ENCODE measurements at regions not wholly inside any gene's neighbourhood (a gene's known extent, or its start where the extent isn't known, plus 50 kb on each side); places are given as distances from the start of the nearest gene placed in this dataset.
A peak's percentile ranks its signal among the peaks of the same experiment; 100 is the strongest.

- Histone ChIP-seq H4K20me1 (ENCODE audit: low read length) (no peaks in the 10 kb centered on the region), H3K9me3 (ENCODE audit: low read length) (no peaks in the 10 kb centered on the region), H3K4me3 (ENCODE audit: low read length) (no peak overlapping the region), H3K4me1 (ENCODE audit: insufficient read depth, low read length) (no peaks in the 10 kb centered on the region), H3K79me2 (ENCODE audit: low read length) (no peaks in the 10 kb centered on the region), H3K27ac (ENCODE audit: low read length) (no peak overlapping the region), H3K9me2 (replicated peaks; ENCODE audit: low read length) (no peaks in the 10 kb centered on the region), H3K27me3 (ENCODE audit: low read length) (no peaks in the 10 kb centered on the region), H3K4me2 (ENCODE audit: low read length) (no peak overlapping the region), H3K36me3 (ENCODE audit: low read depth, low read length) (no peaks in the 10 kb centered on the region), H3K9ac (ENCODE audit: low read length) (no peak overlapping the region), H3F3A (ENCODE audit: low read length, unreplicated experiment) (no peaks in the 10 kb centered on the region), H2AFZ (ENCODE audit: low read length) (no peak overlapping the region)
- DNase-seq (no peak), ATAC-seq (no peak)
- ChIA-PET POLR2A (ENCODE audit: unreplicated experiment) (no interaction called here), CTCF (no interaction called here)
- BruUV-seq (replicated peaks): no TSS peak
- TF ChIP-seq, protein P1, sequence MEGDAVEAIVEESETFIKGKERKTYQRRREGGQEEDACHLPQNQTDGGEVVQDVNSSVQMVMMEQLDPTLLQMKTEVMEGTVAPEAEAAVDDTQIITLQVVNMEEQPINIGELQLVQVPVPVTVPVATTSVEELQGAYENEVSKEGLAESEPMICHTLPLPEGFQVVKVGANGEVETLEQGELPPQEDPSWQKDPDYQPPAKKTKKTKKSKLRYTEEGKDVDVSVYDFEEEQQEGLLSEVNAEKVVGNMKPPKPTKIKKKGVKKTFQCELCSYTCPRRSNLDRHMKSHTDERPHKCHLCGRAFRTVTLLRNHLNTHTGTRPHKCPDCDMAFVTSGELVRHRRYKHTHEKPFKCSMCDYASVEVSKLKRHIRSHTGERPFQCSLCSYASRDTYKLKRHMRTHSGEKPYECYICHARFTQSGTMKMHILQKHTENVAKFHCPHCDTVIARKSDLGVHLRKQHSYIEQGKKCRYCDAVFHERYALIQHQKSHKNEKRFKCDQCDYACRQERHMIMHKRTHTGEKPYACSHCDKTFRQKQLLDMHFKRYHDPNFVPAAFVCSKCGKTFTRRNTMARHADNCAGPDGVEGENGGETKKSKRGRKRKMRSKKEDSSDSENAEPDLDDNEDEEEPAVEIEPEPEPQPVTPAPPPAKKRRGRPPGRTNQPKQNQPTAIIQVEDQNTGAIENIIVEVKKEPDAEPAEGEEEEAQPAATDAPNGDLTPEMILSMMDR (conservative IDR thresholded peaks at IDR 0.05; ENCODE audit: low read depth, low read length): no peak
- intact Hi-C loops (cut with micrococcal nuclease): no loop called here
These were observed 62.8 kb upstream of the MYL10 start for GRCh38 chr7:101691822-101692384.

DNA sequence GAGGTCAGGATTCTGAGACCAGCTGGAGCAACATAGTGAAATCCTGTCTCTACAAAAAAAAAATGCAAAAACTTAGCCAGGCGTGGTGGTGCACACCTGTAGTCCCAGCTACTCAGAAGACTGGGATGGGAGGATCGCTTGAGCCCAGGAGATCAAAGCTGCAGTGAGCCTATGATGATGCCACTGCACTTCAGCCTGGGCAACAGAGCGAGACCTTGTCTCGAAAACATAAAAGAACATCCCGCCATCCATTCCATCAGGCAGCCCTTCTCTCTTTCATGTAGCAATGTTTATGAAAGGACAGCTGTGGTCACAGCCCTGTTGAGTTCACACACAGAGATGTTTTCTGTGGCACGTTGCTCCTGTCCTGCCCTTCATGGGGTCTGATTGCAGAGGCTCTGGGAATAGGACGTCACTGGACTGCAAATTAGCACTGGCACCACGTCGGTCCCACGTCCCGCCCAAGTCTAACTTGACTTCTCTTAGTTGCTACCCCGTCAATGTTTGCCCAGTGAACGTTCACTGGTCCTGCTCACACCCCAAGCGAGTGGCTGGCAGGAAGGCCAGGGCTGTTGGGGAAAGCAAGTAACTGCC is 64.5 kb upstream of the MYL10 start:
- no peak overlapping the region for H3K4me2 ChIP-seq (ENCODE audit: low read length)
- no peaks in the 10 kb centered on the region for H3K9me2 ChIP-seq (replicated peaks; ENCODE audit: low read length)
- H3K4me1 ChIP-seq (ENCODE audit: insufficient read depth, low read length): no peaks in the 10 kb centered on the region
- BruUV-seq (replicated peaks): no TSS peak
- H3K79me2 ChIP-seq (ENCODE audit: low read length): no peaks in the 10 kb centered on the region
- H3K27me3 ChIP-seq (ENCODE audit: low read length): no peaks in the 10 kb centered on the region
- no peak overlapping the region for H3K9ac ChIP-seq (ENCODE audit: low read length)
- POLR2A ChIA-PET (ENCODE audit: unreplicated experiment): no interaction called here
- TF ChIP-seq EZH2 (IDR thresholded peaks at IDR 0.05; ENCODE audit: low read length, unreplicated experiment): no peak
- TF ChIP-seq EZH2phosphoT487 (IDR thresholded peaks at IDR 0.05; ENCODE audit: borderline replicate concordance, low read length): no peak
- no peaks in the 10 kb centered on the region for H3K36me3 ChIP-seq (ENCODE audit: low read depth, low read length)
- H4K20me1 ChIP-seq (ENCODE audit: low read length): no peaks in the 10 kb centered on the region
- no peaks in the 10 kb centered on the region for H3F3A ChIP-seq (ENCODE audit: low read length, unreplicated experiment)
- no peak overlapping the region for H2AFZ ChIP-seq (ENCODE audit: low read length)
- no peaks in the 10 kb centered on the region for H3K9me3 ChIP-seq (ENCODE audit: low read length)
- ATAC-seq (no peak), DNase-seq (no peak)
- intact Hi-C loops (cut with micrococcal nuclease): no loop called here
- CTCF ChIA-PET: no interaction called here
- no peak overlapping the region for H3K27ac ChIP-seq (ENCODE audit: low read length)
- H3K4me3 ChIP-seq (ENCODE audit: low read length): no peak overlapping the region

GRCh38 chr7:101698964-101699363 is 69.9 kb upstream of the MYL10 start:
- H3K9me3 ChIP-seq (ENCODE audit: low read length): no peaks in the 10 kb centered on the region
- no peaks in the 10 kb centered on the region for H3F3A ChIP-seq (ENCODE audit: low read length, unreplicated experiment)
- H3K27ac ChIP-seq (ENCODE audit: low read length): no peak overlapping the region
- ChIA-PET POLR2A (ENCODE audit: unreplicated experiment) (interaction anchor here (0.6 kb wide), 1 partner anchor 479 kb away, joined by 19 read pairs; no protein-coding TSS in a partner anchor), CTCF (no interaction called here)
- no peaks in the 10 kb centered on the region for H3K79me2 ChIP-seq (ENCODE audit: low read length)
- no peak for DNase-seq
- no peak overlapping the region for H3K4me2 ChIP-seq (ENCODE audit: low read length)
- H3K4me1 ChIP-seq (ENCODE audit: insufficient read depth, low read length): no peaks in the 10 kb centered on the region
- ATAC-seq: peak; percentile 8; the same call in 1 of the 2 replicates
- no peak overlapping the region for H2AFZ ChIP-seq (ENCODE audit: low read length)
- BruUV-seq (replicated peaks): no TSS peak
- no peaks in the 10 kb centered on the region for H3K36me3 ChIP-seq (ENCODE audit: low read depth, low read length)
- no peak for TF ChIP-seq EZH2phosphoT487 (IDR thresholded peaks at IDR 0.05; ENCODE audit: borderline replicate concordance, low read length)
- TF ChIP-seq, protein P1 (conservative IDR thresholded peaks at IDR 0.05; ENCODE audit: low read depth, low read length): no peak
- no peak for TF ChIP-seq EZH2 (IDR thresholded peaks at IDR 0.05; ENCODE audit: low read length, unreplicated experiment)
- H3K27me3 ChIP-seq (ENCODE audit: low read length): no peaks in the 10 kb centered on the region
- H4K20me1 ChIP-seq (ENCODE audit: low read length): no peaks in the 10 kb centered on the region
- H3K9me2 ChIP-seq (replicated peaks; ENCODE audit: low read length): no peaks in the 10 kb centered on the region
- intact Hi-C loops (cut with micrococcal nuclease): no loop called here
- H3K9ac ChIP-seq (ENCODE audit: low read length): no peak overlapping the region
- H3K4me3 ChIP-seq (ENCODE audit: low read length): no peak overlapping the region
